K562 (cell line): ENCODE measurements at regions not wholly inside any gene's neighbourhood (a gene's known extent, or its start where the extent isn't known, plus 50 kb on each side); places are given as distances from the start of the nearest gene placed in this dataset.

Experiments used
- ATAC-seq: fragments of 200-7000 bp; cut with Tn5 transposase; 3 replicates; pipeline ENCODE4 v1.9.1; 2020; ENCODE audit warnings: moderate library complexity
- BruUV-seq: library from RNA; stranded (reverse); fragments of 400-500 nt; replicated peaks from 2 replicates; lab custom pipeline; 2021; lab: Mats Ljungman, UMichigan
- CTCF ChIA-PET: fragments of 300-600 bp; formaldehyde crosslinking; extraction: SDS; loops from one replicate; lab custom pipeline; 2021; ENCODE audit warnings: low intra/inter-chr PET ratio; lab: Yijun Ruan, JAX
- POLR2A ChIA-PET: fragments of 300-600, 350-650 bp; sonication (Branson Sonifier 250); formaldehyde crosslinking; extraction: SDS; loops from one replicate; lab custom pipeline; 2021; ENCODE audit warnings: antibody characterized with exemption, inconsistent platforms; lab: Yijun Ruan, JAX
- DNase-seq, 4 experiments: peaks; one replicate each; pipeline versions ENCODE4 v3.0.0 to v3.0.0-alpha.2; 2011 to 2018; ENCODE audit warnings: low spot score in 3 of 4, mixed read lengths in 3 of 4; ENCODE audit errors: extremely low read depth in 1 of 4
- FAIRE-seq: peaks from 2 replicates; lab custom pipeline; 2011; peaks lifted over from hg19 to GRCh38; lab: Jason Lieb, UNC
- H2AFZ ChIP-seq: 2 replicates; pipeline ENCODE4 v1.6.0; 2011; ENCODE audit warnings: low read depth, low read length, control low read depth, inconsistent platforms
- H3K27ac ChIP-seq: fragments of 200-600 bp; 3 replicates; pipeline ENCODE4 v1.8.0; 2011; ENCODE audit warnings: low read depth, mild to moderate bottlenecking, control low read depth, inconsistent platforms, low read length, moderate library complexity, mixed read lengths; ENCODE audit errors: extremely low read depth
- H3K27me3 ChIP-seq, 2 experiments: fragments of 300-600 bp in 1 of 2; 2 replicates in 1 of 2; 3 replicates in 1 of 2; pipeline versions ENCODE4 v1.6.0 to v1.8.0; 2011; ENCODE audit warnings: inconsistent platforms in 2 of 2, low read length in 2 of 2, mild to moderate bottlenecking in 1 of 2, mixed read lengths in 1 of 2, moderate library complexity in 1 of 2; ENCODE audit not compliant: control insufficient read depth in 2 of 2, insufficient read depth in 2 of 2
- H3K36me3 ChIP-seq: fragments of 300-600 bp; 3 replicates; pipeline ENCODE4 v1.8.0; 2011; ENCODE audit warnings: mild to moderate bottlenecking, low read length, inconsistent platforms; ENCODE audit not compliant: control insufficient read depth, insufficient read depth
- H3K4me1 ChIP-seq, 2 experiments: fragments of 200-600 bp in 1 of 2; replicated peaks in 1 of 2; 2 replicates in 1 of 2; 3 replicates in 1 of 2; pipeline versions ENCODE4 v1.5.1 to v1.8.0; 2011; ENCODE audit warnings: inconsistent platforms in 2 of 2, low read length in 2 of 2, mild to moderate bottlenecking in 1 of 2, mixed read lengths in 1 of 2, moderate library complexity in 1 of 2; ENCODE audit not compliant: control insufficient read depth in 2 of 2, insufficient read depth in 2 of 2
- H3K4me2 ChIP-seq: 2 replicates; pipeline ENCODE4 v1.6.1; 2011; ENCODE audit warnings: low read length, control low read depth, inconsistent platforms, mixed read lengths; ENCODE audit not compliant: insufficient read depth
- H3K4me3 ChIP-seq: fragments of 200-600 bp; sonication (generic), shearing (Covaris generic); 2 replicates; pipeline ENCODE4 v1.5.1; 2016; ENCODE audit warnings: control low read depth, inconsistent platforms
- H3K79me2 ChIP-seq: fragments of 200-600 bp; 3 replicates; pipeline ENCODE4 v1.8.0; 2011; ENCODE audit warnings: low read length, inconsistent platforms; ENCODE audit not compliant: control insufficient read depth, insufficient read depth
- H3K9ac ChIP-seq, 2 experiments: 2 replicates each; pipeline versions ENCODE4 v1.6.0 to v1.6.1; 2011; ENCODE audit warnings: low read depth in 2 of 2, low read length in 2 of 2, control low read depth in 1 of 2, inconsistent platforms in 1 of 2, mild to moderate bottlenecking in 1 of 2, mixed read lengths in 1 of 2; ENCODE audit not compliant: insufficient read depth in 1 of 2
- H3K9me1 ChIP-seq: one replicate; pipeline ENCODE4 v1.6.0; 2011; ENCODE audit warnings: inconsistent platforms, mild to moderate bottlenecking, low read length, moderate library complexity; ENCODE audit not compliant: control insufficient read depth, insufficient read depth
- H3K9me3 ChIP-seq: replicated peaks from 2 replicates; pipeline ENCODE4 v1.5.1; 2011; ENCODE audit warnings: low read depth, low read length, inconsistent platforms; ENCODE audit not compliant: control insufficient read depth, insufficient read depth
- H4K20me1 ChIP-seq: replicated peaks from 2 replicates; pipeline ENCODE4 v1.6.1; 2011; ENCODE audit warnings: low read length, inconsistent platforms, mixed read lengths; ENCODE audit not compliant: control insufficient read depth, insufficient read depth
- EHMT2 ChIP-seq: fragments of 450-650 bp; IDR thresholded peaks from 2 replicates; pipeline ENCODE4 v1.6.1; 2018; ENCODE audit warnings: antibody characterized with exemption
- MEF2D ChIP-seq: conservative IDR thresholded peaks from 2 replicates; pipeline ENCODE4 v1.6.1; 2016; ENCODE audit warnings: low read depth, missing genetic modification characterization, missing compliant biosample characterization
- MYNN ChIP-seq, 2 experiments: sonication (generic); formaldehyde crosslinking in 1 of 2; IDR thresholded peaks; 2 replicates each; pipeline versions ENCODE4 v1.5.0 to v1.6.1; 2016 to 2020; ENCODE audit warnings: antibody characterized with exemption in 1 of 2, missing genetic modification reagents in 1 of 2
- NCOA1 ChIP-seq: fragments of 450-650 bp; IDR thresholded peaks from 2 replicates; pipeline ENCODE4 v1.6.1; 2016; ENCODE audit warnings: low read depth
- NFXL1 ChIP-seq: fragments of 450-650 bp; formaldehyde crosslinking; IDR thresholded peaks from 2 replicates; pipeline ENCODE4 v1.4.0; 2021; ENCODE audit warnings: mild to moderate bottlenecking
- PHB2 ChIP-seq: fragments of 450-650 bp; IDR thresholded peaks from 2 replicates; pipeline ENCODE4 v1.6.1; 2017; ENCODE audit warnings: low read depth
- WHSC1 ChIP-seq: IDR thresholded peaks from one replicate; pipeline ENCODE4 v1.6.1; 2012; ENCODE audit warnings: low read length, control low read depth, inconsistent platforms
- ZNF253 ChIP-seq: fragments of 250-450 bp; sonication (Bioruptor Pico); conservative IDR thresholded peaks from 2 replicates; pipeline ENCODE4 v1.6.1; 2021; ENCODE audit warnings: mild to moderate bottlenecking
- WGBS: fragments of 100-300 bp; shearing (Covaris generic); methylation state at CpG from one replicate; pipeline ENCODE4 v1.1.6; 2016; ENCODE audit warnings: low coverage, mixed read lengths; ENCODE audit not compliant: insufficient coverage; ENCODE audit errors: missing lambda C conversion rate; 5-methylcytosine and 5-hydroxymethylcytosine counted together
- in situ Hi-C: fragments of 300-500 bp; cut with MboI; formaldehyde crosslinking; loops from 4 replicates; pipeline ENCODE4 v1.15.0; 2018; ENCODE audit warnings: inconsistent platforms, mixed read lengths
- intact Hi-C: fragments of 100-400 bp; cut with micrococcal nuclease; formaldehyde crosslinking; loops from 2 replicates; pipeline ENCODE4 v1.14.2; 2022
- TF ChIP-seq, protein P1 (sequence below): sonication (generic); formaldehyde crosslinking; IDR thresholded peaks from 2 replicates; pipeline ENCODE4 v1.8.0; 2022; ENCODE audit warnings: mild to moderate bottlenecking, missing genetic modification reagents
- TF ChIP-seq, protein P2 (sequence below), 2 experiments: fragments of 450-650 bp in 1 of 2; sonication (generic) in 1 of 2; formaldehyde crosslinking; conservative IDR thresholded peaks; 2 replicates each; pipeline versions ENCODE4 v1.4.0 to v1.8.1; 2020 to 2022; ENCODE audit warnings: mild to moderate bottlenecking in 1 of 2, missing genetic modification reagents in 1 of 2
- TF ChIP-seq, protein P3 (sequence below): sonication (generic); formaldehyde crosslinking; IDR thresholded peaks from 2 replicates; pipeline ENCODE4 v1.8.1; 2023; ENCODE audit warnings: mild to moderate bottlenecking, missing genetic modification reagents
- TF ChIP-seq, protein P4 (sequence below), 2 experiments: fragments of 250-450 bp in 1 of 2; fragments of 450-650 bp in 1 of 2; sonication (Bioruptor Pico) in 1 of 2; IDR thresholded peaks; 2 replicates each; pipeline versions ENCODE4 v1.6.1 to v1.8.0; 2016 to 2021; ENCODE audit warnings: mild to moderate bottlenecking in 2 of 2, moderate library complexity in 2 of 2, missing compliant biosample characterization in 1 of 2, missing genetic modification characterization in 1 of 2

- TF ChIP-seq, protein P1, sequence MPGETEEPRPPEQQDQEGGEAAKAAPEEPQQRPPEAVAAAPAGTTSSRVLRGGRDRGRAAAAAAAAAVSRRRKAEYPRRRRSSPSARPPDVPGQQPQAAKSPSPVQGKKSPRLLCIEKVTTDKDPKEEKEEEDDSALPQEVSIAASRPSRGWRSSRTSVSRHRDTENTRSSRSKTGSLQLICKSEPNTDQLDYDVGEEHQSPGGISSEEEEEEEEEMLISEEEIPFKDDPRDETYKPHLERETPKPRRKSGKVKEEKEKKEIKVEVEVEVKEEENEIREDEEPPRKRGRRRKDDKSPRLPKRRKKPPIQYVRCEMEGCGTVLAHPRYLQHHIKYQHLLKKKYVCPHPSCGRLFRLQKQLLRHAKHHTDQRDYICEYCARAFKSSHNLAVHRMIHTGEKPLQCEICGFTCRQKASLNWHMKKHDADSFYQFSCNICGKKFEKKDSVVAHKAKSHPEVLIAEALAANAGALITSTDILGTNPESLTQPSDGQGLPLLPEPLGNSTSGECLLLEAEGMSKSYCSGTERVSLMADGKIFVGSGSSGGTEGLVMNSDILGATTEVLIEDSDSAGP (CRISPR knock-in tag) = no peak
- TF ChIP-seq NFXL1 (CRISPR knock-in tag) (no peak), ZNF253 (no peak), MYNN (IDR thresholded peaks at IDR 0.05) (no peak), MYNN (CRISPR knock-in tag; IDR thresholded peaks at IDR 0.05) (no peak)
Measured at GRCh38 chr1:72442262-72442661, 159.9 kb upstream of the NEGR1 start (continued).

DNA sequence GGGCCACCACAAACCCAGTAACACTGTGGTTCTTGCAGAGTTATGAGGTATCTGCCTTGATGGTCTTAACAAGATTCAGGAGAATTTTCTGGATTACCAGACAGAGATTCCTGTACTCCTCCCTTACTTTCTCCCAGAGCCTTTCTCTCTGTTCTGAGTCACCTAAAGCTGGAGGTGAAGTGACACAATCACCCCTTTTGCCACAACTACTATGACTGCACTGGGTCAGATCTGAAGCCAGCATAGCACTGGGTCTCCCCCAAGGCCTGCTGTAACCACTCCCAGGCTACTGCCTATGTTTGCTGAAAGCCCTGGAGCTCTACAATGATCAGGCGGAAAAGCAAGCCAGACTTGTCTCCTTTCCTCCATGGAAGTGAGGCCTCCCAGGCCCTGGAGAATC, 156.7 kb upstream of the NEGR1 start:
- intact Hi-C loops = no loop called here
- Histone ChIP-seq H3K36me3 (no peaks in the 10 kb centered on the region), H4K20me1 (no peaks in the 10 kb centered on the region), H3K4me1 (no peaks in the 10 kb centered on the region), H3K27me3 (no peaks in the 10 kb centered on the region), H3K4me3 (no peak overlapping the region), H3K79me2 (no peaks in the 10 kb centered on the region), H3K9me1 (no peaks in the 10 kb centered on the region), H3K9ac (no peak overlapping the region), H2AFZ (no peak overlapping the region), H3K4me2 (no peak overlapping the region), H3K27ac (no peak overlapping the region), H3K9me3 (no peaks in the 10 kb centered on the region)
- POLR2A ChIA-PET = no interaction called here
- WGBS = 0% methylated on average over 1 of the region's 1 CpG
- DNase-seq (no peak), ATAC-seq (no peak), FAIRE-seq (no peak)
- TF ChIP-seq, protein P2, sequence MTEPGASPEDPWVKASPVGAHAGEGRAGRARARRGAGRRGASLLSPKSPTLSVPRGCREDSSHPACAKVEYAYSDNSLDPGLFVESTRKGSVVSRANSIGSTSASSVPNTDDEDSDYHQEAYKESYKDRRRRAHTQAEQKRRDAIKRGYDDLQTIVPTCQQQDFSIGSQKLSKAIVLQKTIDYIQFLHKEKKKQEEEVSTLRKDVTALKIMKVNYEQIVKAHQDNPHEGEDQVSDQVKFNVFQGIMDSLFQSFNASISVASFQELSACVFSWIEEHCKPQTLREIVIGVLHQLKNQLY (CRISPR knock-in tag; conservative IDR thresholded peaks at IDR 0.05) = no peak
- TF ChIP-seq PHB2 (no peak), NCOA1 (no peak), EHMT2 (no peak), MEF2D (tag) (no peak), WHSC1 (no peak)
- TF ChIP-seq, protein P3, sequence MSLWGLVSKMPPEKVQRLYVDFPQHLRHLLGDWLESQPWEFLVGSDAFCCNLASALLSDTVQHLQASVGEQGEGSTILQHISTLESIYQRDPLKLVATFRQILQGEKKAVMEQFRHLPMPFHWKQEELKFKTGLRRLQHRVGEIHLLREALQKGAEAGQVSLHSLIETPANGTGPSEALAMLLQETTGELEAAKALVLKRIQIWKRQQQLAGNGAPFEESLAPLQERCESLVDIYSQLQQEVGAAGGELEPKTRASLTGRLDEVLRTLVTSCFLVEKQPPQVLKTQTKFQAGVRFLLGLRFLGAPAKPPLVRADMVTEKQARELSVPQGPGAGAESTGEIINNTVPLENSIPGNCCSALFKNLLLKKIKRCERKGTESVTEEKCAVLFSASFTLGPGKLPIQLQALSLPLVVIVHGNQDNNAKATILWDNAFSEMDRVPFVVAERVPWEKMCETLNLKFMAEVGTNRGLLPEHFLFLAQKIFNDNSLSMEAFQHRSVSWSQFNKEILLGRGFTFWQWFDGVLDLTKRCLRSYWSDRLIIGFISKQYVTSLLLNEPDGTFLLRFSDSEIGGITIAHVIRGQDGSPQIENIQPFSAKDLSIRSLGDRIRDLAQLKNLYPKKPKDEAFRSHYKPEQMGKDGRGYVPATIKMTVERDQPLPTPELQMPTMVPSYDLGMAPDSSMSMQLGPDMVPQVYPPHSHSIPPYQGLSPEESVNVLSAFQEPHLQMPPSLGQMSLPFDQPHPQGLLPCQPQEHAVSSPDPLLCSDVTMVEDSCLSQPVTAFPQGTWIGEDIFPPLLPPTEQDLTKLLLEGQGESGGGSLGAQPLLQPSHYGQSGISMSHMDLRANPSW (CRISPR knock-in tag) = no peak
- TF ChIP-seq, protein P4, sequence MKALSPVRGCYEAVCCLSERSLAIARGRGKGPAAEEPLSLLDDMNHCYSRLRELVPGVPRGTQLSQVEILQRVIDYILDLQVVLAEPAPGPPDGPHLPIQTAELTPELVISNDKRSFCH (CRISPR knock-in tag; IDR thresholded peaks at IDR 0.05) = no peak
- TF ChIP-seq, protein P4 (tag; IDR thresholded peaks at IDR 0.05) = no peak
- BruUV-seq = no TSS peak
- CTCF ChIA-PET = no interaction called here
- in situ Hi-C loops = no loop called here
